OCI-M2 (cell line): ENCODE measurements at regions not wholly inside any gene's neighbourhood (a gene's known extent, or its start where the extent isn't known, plus 50 kb on each side); places are given as distances from the start of the nearest gene placed in this dataset.
"Not testable (repeated sequence)": the region's sequence is repeated elsewhere in the genome, so short reads cannot be mapped to it uniquely, and the experiment has no call there.

Source experiments
- DNase-seq: peaks from one replicate; lab custom pipeline; 2025; ENCODE audit not compliant: unreplicated experiment; lab: John Stamatoyannopoulos, UW

GRCh38 chr6:144898741-144899140, 613.6 kb downstream of the UTRN start:
- DNase-seq, result no peak

GRCh38 chr6:144899161-144899560, 614.0 kb downstream of the UTRN start:
- no peak for DNase-seq

DNA sequence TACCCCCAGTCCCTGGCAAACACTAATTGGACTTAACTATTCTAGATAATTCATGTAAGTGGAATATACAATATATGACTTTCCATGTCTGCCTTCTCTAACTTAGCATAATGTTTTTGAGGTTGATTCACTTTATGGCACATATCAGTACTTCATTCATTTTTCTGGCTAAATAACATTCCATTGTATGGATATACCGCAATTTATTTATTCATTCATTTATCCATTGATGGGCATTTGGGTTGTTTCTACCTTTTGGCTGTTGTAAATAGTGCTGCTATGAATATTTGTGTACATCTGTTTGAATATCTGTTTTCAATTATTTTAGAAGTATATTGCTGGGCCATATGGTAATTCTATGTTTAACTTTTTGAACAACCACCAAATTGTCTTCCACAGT, 616.3 kb downstream of the UTRN start:
- no peak for DNase-seq

DNA sequence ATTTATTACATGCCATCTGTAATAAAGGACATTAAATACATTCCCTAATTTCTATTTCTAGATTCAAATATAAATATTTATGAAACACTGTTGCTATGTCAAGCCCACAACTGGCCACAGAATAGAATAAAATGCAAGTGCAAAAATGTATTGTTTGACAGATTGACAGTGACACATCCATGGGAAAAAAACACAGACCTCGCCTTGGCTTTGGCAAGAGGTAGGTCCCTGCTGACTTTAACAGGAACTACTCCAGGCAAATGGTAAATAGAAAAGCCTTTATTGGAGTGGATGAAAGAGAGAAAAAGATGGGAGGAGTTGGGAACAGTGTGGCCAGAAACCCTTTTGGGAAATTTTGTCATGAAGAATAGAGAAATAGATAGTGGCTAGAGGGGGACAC, 622.9 kb downstream of the UTRN start:
- DNase-seq, result no peak

- no peak for DNase-seq
Measured at GRCh38 chr6:144909753-144910285, 624.7 kb downstream of the UTRN start.

DNA sequence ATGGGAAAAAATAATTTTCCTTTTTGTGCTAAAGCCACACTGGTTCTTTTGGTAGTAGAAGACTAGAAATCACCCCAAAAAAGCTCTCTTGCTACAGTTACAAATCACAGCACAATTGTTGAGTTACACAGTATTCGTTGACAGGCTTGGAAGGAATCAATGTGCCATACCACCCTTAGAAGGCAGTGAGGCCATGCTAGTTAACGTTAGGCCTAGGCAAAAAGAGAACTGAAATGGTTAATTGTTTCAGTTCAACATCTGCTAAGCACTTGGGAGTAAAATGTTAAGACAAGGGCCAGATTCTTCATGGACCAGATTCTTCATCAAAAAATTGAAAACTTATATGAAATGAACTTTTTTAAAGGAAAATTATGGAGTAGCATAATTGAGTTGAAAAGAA, 626.2 kb downstream of the UTRN start:
- DNase-seq, result no peak

GRCh38 chr6:144912474-144912873, 627.3 kb downstream of the UTRN start:
- no peak for DNase-seq

DNA sequence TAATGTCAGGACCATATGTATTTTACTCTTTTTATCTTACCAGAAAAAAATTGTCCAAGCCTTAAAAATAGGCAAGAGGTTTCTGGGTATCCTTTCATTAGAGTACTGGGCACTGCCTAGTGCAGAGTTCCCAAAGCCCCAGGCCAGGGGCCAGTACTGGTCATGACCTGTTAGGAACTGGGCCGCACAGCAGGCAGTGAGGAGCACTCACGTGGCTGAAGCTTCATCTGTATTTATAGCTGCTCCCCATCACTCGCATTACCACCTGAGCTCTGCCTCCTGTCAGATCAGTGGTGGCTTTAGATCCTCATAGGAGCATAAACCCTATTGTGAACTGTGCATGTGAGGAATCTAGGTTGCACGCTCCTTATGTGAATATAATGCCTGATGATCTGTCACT, 632.9 kb downstream of the UTRN start:
- DNase-seq, result no peak

DNA sequence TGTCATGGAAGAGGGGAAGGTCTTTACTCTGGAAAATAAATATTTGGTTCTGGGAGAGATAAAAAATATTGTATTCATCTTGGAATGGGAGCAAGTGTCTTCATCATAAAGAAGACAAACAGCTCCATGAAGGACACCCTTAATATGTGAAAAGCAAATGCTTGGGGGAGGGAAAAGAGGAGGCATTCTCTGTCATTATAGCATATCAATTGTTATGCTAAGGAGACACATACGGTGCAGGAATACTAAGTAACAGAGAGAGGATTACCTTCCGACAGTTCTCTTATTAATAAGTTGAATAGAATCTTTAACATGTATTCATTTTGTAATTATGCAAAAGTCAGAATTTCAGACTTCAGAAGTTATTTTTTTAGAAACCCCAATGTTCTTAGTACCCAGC, 634.4 kb downstream of the UTRN start:
- DNase-seq, result no peak

- no peak for DNase-seq
Measured at GRCh38 chr6:144920391-144920961, 635.3 kb downstream of the UTRN start.

GRCh38 chr6:144921206-144921975, 636.3 kb downstream of the UTRN start:
- no peak for DNase-seq

- no peak for DNase-seq
Measured at GRCh38 chr6:144922120-144922722, 637.1 kb downstream of the UTRN start.

DNA sequence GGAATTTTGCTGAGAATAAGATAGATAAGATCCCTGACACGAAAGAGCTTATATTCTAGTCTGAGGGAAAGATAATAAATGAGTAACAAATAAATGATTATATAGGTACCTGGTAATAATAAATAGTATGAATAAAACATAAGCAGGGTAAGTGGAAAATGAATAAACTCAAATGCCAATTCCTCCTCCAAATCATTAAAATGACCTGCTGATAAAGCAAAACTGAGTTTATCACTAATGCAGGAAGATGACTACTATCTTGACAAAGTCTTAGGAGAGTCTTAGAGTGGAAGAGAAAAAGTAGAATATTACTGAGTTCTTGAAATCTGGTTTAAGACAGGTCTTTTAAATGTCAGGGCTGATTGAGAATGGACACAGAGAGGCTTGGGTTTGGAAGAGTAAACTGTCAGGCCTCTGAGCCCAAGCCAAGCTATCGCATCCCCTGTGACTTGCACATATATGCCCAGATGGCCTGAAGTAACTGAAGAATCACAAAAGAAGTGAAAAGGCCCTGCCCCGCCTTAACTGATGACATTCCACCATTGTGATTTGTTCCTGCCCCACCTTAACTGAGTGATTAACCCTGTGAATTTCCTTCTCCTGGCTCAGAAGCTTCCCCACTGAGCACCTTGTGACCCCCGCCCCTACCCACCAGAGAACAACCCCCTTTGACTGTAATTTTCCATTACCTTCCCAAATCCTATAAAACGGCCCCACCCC, 637.8 kb downstream of the UTRN start:
- not testable (repeated sequence) for DNase-seq

GRCh38 chr6:144923491-144923787, 638.3 kb downstream of the UTRN start:
- not testable (repeated sequence) for DNase-seq

- no peak for DNase-seq
Measured at GRCh38 chr6:144928847-144929246, 643.7 kb downstream of the UTRN start.

- no peak for DNase-seq
Measured at GRCh38 chr6:144929262-144929661, 644.1 kb downstream of the UTRN start.

DNA sequence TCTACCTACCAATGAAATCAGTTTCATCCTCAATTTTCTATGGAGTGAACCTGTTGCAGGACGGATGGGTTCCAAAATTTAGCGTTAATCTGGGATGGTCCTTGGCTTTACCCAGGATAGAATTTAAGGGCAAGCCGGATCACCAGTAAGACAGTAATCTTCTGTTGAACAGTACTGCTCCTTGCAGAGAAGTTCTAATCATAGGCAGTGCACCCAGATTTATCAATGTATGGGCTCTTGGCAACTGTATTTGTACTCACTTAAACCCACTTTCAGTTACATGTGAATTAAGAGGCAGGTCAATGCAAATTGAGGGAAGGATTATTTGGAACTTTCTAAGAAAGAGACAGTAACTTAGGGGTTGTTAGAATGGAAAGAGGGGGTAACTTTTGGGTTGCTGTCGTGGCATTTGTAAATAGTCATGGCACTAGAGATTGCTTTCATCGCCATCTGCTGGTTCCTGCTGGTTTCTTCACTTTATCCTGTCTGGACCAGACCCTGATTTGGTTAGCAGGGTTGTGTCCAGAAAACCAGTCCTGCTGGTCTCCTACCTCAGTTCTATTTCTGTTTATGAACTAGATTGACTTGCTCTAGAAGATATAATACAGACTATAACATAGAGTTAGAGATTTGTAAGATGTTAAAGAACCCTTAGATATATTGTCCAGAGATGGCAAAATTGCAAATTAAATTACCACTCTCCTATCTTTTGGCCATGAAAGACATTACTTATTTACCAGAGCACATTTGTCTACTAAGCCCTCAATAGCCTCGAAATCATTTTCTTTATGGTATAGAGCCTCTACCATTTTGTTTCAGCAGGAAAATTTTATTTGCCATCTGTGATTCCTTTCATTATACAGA, 646.3 kb downstream of the UTRN start:
- no peak for DNase-seq

- no peak for DNase-seq
Measured at GRCh38 chr6:144932621-144933020, 647.5 kb downstream of the UTRN start.

DNA sequence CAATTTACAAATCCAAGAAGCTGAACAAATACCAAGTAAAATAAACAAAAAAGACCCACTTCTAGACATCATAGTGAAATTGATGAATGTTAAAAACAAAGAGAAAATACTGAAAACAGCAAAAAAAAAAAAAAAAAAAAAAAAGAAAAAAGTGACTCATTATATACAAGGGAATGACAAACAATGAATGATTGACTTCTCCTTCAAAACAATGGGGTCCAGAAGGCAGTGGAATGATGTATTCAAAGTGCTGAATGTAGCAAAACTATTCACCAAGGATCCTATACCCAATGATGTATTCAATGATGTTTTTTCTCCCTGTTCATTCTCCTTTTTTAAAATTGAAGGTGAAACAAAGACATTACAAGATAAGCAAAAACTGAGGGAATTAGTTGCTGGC, 650.0 kb downstream of the UTRN start:
- no peak for DNase-seq

DNA sequence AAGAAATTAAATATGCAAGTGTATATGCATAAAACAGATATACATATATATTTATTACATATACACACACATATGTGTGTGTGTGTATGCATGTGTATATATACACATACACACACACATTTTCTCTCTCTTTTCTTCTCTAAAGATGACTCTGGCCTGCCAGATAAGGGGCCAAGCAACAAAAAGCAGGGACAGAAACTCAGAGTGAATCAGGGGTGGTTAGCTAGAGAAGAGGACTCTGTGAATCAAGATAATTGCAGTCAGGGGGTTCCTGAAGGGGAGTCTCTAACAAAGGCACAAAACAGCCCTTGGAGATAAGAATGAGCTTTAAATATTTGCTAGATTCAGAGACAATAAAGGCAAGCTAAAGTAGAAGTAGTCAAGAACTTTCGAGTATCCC, 650.5 kb downstream of the UTRN start:
- peak; percentile 89 for DNase-seq

DNA sequence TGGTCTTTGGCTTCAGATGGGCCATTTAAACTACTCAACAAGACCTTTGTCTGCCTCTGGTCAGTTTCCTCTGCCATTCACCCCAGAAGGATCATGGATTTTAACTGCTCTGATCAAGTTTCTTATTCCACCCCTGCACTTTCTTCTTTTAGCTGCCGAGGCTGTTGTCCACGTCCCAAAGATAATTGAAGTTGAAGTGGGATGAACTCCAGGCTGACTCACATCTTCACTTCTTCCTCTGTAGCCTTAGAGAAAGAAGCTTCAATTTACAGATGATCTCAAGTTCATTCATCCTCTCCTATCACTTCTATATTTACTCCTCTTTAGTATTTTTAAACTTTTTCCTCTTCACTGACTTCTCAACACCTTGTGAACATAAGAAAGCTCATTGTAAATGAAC, 651.6 kb downstream of the UTRN start:
- no peak for DNase-seq
